Sigmoid colon (tissue), 6 donors: ENCODE measurements at regions not wholly inside any gene's neighbourhood (a gene's known extent, or its start where the extent isn't known, plus 50 kb on each side); places are given as distances from the start of the nearest gene placed in this dataset.

Source experiments
- DNase-seq: peaks from one replicate; pipeline ENCODE4 v3.0.0-alpha.2; 2019
- H3K27ac ChIP-seq, 4 donors: fragments of 200-600 bp; sonication (generic); one replicate each; pipeline ENCODE4 v1.5.1; 2016 to 2019; ENCODE audit warnings: mild to moderate bottlenecking in 1 of 4
- H3K27me3 ChIP-seq, 3 donors: fragments of 200-600 bp; sonication (generic); one replicate each; pipeline ENCODE4 v1.5.1; 2019; ENCODE audit warnings: mild to moderate bottlenecking in 1 of 3
- H3K36me3 ChIP-seq, 4 donors: fragments of 200-600 bp; sonication (generic); one replicate each; pipeline ENCODE4 v1.5.1; 2016 to 2019
- H3K4me1 ChIP-seq, 4 donors: fragments of 200-600 bp; sonication (generic); one replicate each; pipeline ENCODE4 v1.5.1; 2017 to 2019
- H3K4me3 ChIP-seq, 4 donors: fragments of 200-600 bp; sonication (generic); one replicate each; pipeline ENCODE4 v1.5.1; 2017 to 2019; ENCODE audit warnings: mild to moderate bottlenecking in 2 of 4, moderate library complexity in 1 of 4
- H3K9me3 ChIP-seq, 4 donors: fragments of 200-600 bp in 3 of 4; sonication (generic) in 3 of 4; one replicate each; pipeline versions ENCODE4 v1.5.1 to v1.6.1; 2013 to 2019
- EP300 ChIP-seq, 4 donors: sonication (generic); formaldehyde crosslinking; IDR thresholded peaks; one replicate each; pipeline ENCODE4 v1.6.1; 2017; ENCODE audit warnings: antibody characterized with exemption in 4 of 4
- POLR2A ChIP-seq, 2 donors: fragments of 450-650 bp; IDR thresholded peaks; one replicate each; pipeline ENCODE4 v1.6.1; 2016; ENCODE audit warnings: antibody characterized with exemption in 2 of 2, mild to moderate bottlenecking in 2 of 2, moderate library complexity in 2 of 2
- POLR2AphosphoS5 ChIP-seq, 4 donors: sonication (generic); formaldehyde crosslinking; IDR thresholded peaks; one replicate each; pipeline ENCODE4 v1.6.1; 2017; ENCODE audit warnings: antibody characterized with exemption in 4 of 4
- WGBS, 2 donors: extraction: QIAGEN DNeasy Blood & Tissue Kit; methylation state at CpG; one replicate each; pipeline ENCODE4 v1.1.7; 2013; 5-methylcytosine and 5-hydroxymethylcytosine counted together
- intact Hi-C: fragments of 100-400 bp; cut with DNase I; formaldehyde crosslinking; loops from one replicate; pipeline ENCODE4 v1.15.1; 2023
- TF ChIP-seq, protein P1 (sequence below), 4 experiments: fragments of 450-650 bp in 3 of 4; fragments of 200-600 bp in 1 of 4; IDR thresholded peaks; one replicate each; pipeline ENCODE4 v1.5.1; 2016 to 2019; ENCODE audit warnings: antibody characterized with exemption in 4 of 4, mild to moderate bottlenecking in 3 of 4, moderate library complexity in 2 of 4
- donor health status: healthy with polysubstance abuse.
- donor health status: healthy.

DNA sequence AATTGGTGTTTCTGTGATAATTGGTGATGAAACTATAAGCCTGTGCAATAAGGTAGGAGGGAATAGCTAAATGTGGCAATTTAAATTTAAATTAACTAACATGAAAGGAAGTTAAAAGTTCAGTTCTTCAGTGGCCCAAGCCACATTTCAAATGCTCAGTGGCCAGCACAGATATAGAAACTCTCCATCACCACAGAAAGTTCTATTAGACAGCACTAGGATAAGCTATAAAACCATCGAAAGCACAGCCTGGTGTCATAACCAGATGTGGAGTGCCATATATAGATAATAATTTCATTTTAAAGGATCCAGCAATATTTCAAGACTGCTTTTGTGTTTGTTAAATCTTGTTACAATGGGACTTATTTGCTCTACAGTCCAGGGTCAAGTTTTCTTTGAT, 119.3 kb upstream of the NR3C2 start:
- intact Hi-C loops: no loop called here
- 86 to 92% methylated on average over 1 of the region's 1 CpG for WGBS, 2 donors

DNA sequence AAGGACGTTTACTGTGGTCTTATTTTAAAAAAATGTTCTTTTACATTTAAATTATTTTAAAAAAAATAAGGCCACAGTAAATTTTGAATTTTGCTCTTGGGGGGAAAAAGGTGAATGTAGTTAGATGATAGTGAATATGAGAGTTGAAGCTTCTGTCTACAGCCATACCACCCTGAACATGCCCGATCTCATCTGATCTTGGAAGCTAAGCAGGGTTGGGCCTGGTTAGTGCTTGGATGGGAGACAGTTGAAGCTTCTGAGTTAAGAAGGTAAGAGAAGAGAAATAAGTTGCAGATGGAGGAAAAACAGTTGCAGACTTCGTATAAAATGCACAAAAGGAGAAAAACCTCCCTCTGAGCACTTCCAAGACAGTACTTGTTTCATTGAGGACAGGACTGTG, 115.6 kb upstream of the NR3C2 start:
- WGBS, 2 donors: 84 to 96% methylated on average over 3 of the region's 3 CpGs
- Histone ChIP-seq H3K4me3 (no peak overlapping the region), H3K27me3 (no peaks in the 10 kb centered on the region), H3K36me3 (no peaks in the 10 kb centered on the region), H3K9me3 (no peaks in the 10 kb centered on the region), H3K27ac (no peak overlapping the region), H3K4me1 (no peaks in the 10 kb centered on the region)
- intact Hi-C loops: no loop called here
- DNase-seq: no peak
- TF ChIP-seq, protein P1, sequence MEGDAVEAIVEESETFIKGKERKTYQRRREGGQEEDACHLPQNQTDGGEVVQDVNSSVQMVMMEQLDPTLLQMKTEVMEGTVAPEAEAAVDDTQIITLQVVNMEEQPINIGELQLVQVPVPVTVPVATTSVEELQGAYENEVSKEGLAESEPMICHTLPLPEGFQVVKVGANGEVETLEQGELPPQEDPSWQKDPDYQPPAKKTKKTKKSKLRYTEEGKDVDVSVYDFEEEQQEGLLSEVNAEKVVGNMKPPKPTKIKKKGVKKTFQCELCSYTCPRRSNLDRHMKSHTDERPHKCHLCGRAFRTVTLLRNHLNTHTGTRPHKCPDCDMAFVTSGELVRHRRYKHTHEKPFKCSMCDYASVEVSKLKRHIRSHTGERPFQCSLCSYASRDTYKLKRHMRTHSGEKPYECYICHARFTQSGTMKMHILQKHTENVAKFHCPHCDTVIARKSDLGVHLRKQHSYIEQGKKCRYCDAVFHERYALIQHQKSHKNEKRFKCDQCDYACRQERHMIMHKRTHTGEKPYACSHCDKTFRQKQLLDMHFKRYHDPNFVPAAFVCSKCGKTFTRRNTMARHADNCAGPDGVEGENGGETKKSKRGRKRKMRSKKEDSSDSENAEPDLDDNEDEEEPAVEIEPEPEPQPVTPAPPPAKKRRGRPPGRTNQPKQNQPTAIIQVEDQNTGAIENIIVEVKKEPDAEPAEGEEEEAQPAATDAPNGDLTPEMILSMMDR (IDR thresholded peaks at IDR 0.05): no peak
- TF ChIP-seq EP300 (IDR thresholded peaks at IDR 0.05): no peak
- no peak for TF ChIP-seq POLR2A (IDR thresholded peaks at IDR 0.05)
- TF ChIP-seq POLR2AphosphoS5 (IDR thresholded peaks at IDR 0.05): no peak

More for the DNA sequence above, 119.3 kb upstream of the NR3C2 start:
- Histone ChIP-seq H3K4me1 (no peaks in the 10 kb centered on the region), H3K9me3 (no peaks in the 10 kb centered on the region), H3K27ac (no peak overlapping the region), H3K36me3 (no peaks in the 10 kb centered on the region), H3K27me3 (no peaks in the 10 kb centered on the region), H3K4me3 (no peak overlapping the region)
- DNase-seq: no peak
- TF ChIP-seq POLR2A (IDR thresholded peaks at IDR 0.05): no peak
- TF ChIP-seq POLR2AphosphoS5 (IDR thresholded peaks at IDR 0.05): no peak
- TF ChIP-seq EP300 (IDR thresholded peaks at IDR 0.05): no peak
- TF ChIP-seq, protein P1 (IDR thresholded peaks at IDR 0.05): no peak

DNA sequence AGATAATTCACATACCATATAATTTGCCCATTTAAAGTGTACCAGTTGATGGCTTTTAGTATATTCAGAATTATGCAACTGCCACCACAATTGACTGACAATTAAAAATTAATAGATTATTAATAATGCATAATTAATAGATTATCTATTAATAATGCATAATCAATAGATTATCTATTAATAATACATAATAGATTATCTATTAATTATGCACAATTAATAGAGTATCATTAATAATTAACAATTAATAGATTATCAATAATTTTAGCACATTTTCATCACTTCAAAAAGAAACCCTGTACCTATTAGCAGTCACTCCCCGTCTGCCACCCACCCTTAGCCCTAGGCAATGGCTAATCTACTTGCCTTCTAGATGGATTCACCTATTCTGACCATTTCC, 108.6 kb upstream of the NR3C2 start:
- Histone ChIP-seq H3K36me3 (no peaks in the 10 kb centered on the region), H3K4me3 (no peak overlapping the region), H3K27ac (no peak overlapping the region), H3K9me3 (no peaks in the 10 kb centered on the region), H3K27me3 (no peaks in the 10 kb centered on the region), H3K4me1 (no peaks in the 10 kb centered on the region)
- TF ChIP-seq POLR2A (IDR thresholded peaks at IDR 0.05): no peak
- TF ChIP-seq EP300 (IDR thresholded peaks at IDR 0.05): no peak
- TF ChIP-seq, protein P1 (IDR thresholded peaks at IDR 0.05): no peak
- TF ChIP-seq POLR2AphosphoS5 (IDR thresholded peaks at IDR 0.05): no peak
- WGBS, 2 donors: 89 to 93% methylated on average over 1 of the region's 1 CpG
- DNase-seq: no peak
- intact Hi-C loops: no loop called here

DNA sequence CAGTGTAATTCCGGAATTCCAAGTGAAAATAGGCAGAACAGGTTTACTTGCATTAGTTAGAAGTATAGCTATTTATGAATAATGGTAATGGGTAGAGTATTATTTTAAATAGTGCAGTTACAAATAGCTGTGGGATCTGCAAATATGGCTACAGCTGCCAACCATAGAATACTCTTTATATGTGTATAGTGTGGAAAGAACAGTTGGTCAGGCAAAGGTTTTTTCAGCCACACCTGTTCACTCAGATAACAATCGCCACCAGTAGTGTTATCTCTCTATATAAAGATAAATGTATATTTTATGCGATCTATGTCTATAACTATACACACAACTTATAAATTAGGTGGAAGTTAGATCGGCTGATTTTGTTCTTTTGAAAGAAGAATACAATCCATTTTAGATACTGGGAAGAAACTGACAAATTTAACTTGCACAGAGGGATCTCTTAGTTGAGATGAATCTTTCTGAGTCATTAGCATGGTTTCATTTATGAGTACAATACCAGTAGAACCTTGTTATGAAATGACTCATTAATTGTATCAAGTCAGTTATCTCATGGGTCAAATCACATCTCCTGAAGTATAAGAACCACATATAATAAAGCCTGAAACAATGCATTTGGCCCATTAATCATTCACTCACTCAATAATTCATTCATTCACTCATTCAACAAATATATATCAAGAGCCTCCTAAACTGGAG, 100.9 kb upstream of the NR3C2 start:
- Histone ChIP-seq H3K27ac (no peak overlapping the region), H3K36me3 (no peaks in the 10 kb centered on the region), H3K4me1 (no peaks in the 10 kb centered on the region), H3K9me3 (no peaks in the 10 kb centered on the region), H3K27me3 (no peaks in the 10 kb centered on the region), H3K4me3 (no peak overlapping the region)
- WGBS, 2 donors: 29 to 73% methylated on average over 4 of the region's 4 CpGs
- TF ChIP-seq EP300 (IDR thresholded peaks at IDR 0.05): no peak
- no peak for TF ChIP-seq POLR2A (IDR thresholded peaks at IDR 0.05)
- TF ChIP-seq POLR2AphosphoS5 (IDR thresholded peaks at IDR 0.05): no peak
- TF ChIP-seq, protein P1 (IDR thresholded peaks at IDR 0.05): no peak
- no peak for DNase-seq
- intact Hi-C loops: no loop called here
